Keratinocyte (primary cell): ENCODE measurements at regions not wholly inside any gene's neighbourhood (a gene's known extent, or its start where the extent isn't known, plus 50 kb on each side); places are given as distances from the start of the nearest gene placed in this dataset.

Experiments used
- CTCF ChIP-seq, 3 experiments: IDR thresholded peaks in 1 of 3; conservative IDR thresholded peaks in 1 of 3; optimal IDR thresholded peaks in 1 of 3; 2 replicates in 2 of 3; 3 replicates in 1 of 3; pipeline versions ENCODE3 to v1.5.1; 2011; ENCODE audit warnings: low read length in 3 of 3, mild to moderate bottlenecking in 3 of 3, moderate library complexity in 2 of 3, control low read depth in 1 of 3, inconsistent platforms in 1 of 3; ENCODE audit not compliant: insufficient read depth in 2 of 3; ENCODE audit errors: extremely low read depth in 1 of 3
- EZH2 ChIP-seq: IDR thresholded peaks from one replicate; pipeline ENCODE4 v1.6.1; 2012; ENCODE audit warnings: inconsistent platforms, mild to moderate bottlenecking, low read length, moderate library complexity

DNA sequence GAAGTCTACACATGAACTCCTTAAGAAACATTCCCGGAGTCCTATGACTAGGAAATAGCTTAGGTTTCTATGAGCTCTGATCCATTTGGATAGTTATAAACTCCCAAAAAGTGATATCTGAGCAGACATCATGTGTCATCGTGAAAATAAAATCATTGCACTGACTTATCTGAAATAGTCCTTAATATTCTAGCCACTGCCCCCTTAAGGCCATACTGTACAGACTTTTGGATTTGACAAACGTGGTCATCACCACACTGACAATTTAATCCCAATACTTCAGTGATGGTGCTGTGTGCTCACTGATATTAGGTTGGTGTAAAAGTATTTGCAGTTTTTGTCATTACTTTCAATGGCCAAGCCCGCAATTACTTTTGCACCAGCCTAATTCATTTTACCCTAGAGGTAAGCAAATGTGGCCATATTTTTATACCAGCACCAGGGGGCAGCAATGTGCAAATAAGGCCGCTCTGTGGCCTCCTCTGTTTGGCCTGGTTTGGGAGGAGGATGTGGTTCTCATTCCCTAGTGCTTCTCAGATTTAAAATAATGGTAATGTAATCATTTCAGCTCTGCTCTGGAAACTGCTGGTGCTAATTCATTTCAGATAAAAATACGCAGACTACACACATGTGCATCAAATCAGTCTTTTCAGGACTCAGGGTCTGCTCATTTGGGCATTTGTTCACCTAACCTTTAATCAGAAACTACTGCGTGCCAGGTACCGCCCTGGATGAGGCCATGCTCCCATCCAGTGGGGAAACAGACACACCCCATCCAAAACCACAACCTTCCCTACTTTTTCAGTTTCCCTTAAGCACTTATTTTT, 196.4 kb upstream of the C1QTNF7 start:
- TF ChIP-seq CTCF (optimal IDR thresholded peaks at IDR 0.05 in 1 of 3, IDR thresholded peaks at IDR 0.05 in 1 of 3, conservative IDR thresholded peaks at IDR 0.05 in 1 of 3; ENCODE audit: extremely low read depth in 1 of 3, insufficient read depth in 2 of 3, low read length in 3 of 3) (peak; percentile 60 to 77 (median 74)), EZH2 (no peak)
